ENCODE measurements at regions not wholly inside any gene's neighbourhood (a gene's known extent, or its start where the extent isn't known, plus 50 kb on each side); places are given as distances from the start of the nearest gene placed in this dataset.

GRCh38 chr2:35548171-35548570 is 807.4 kb upstream of the CRIM1 start:
- Histone ChIP-seq H3K27ac (ENCODE audit: low read depth in 2 of 2, low read length in 1 of 2) (no peak overlapping the region), H3F3A (replicated peaks; ENCODE audit: insufficient read depth) (no peaks in the 10 kb centered on the region), H3K79me2 (ENCODE audit: insufficient read depth) (no peaks in the 10 kb centered on the region), H3K27me3 (ENCODE audit: insufficient read depth) (no peaks in the 10 kb centered on the region), H2AFZ (ENCODE audit: low read depth) (no peak overlapping the region), H3K4me1 (ENCODE audit: control insufficient read depth in 1 of 2, insufficient read depth in 2 of 2, low read depth in 1 of 2, low read length in 1 of 2) (no peaks in the 10 kb centered on the region), H3K36me3 (replicated peaks in 1 of 2; ENCODE audit: control insufficient read depth in 1 of 2, insufficient read depth in 2 of 2, low read length in 1 of 2) (no peaks in the 10 kb centered on the region), H3K9me3 (no peaks in the 10 kb centered on the region), H4K20me1 (ENCODE audit: insufficient read depth) (no peaks in the 10 kb centered on the region), H3K4me3 (ENCODE audit: low read depth in 2 of 2, low read length in 1 of 2) (no peak overlapping the region), H3K9me2 (no peaks in the 10 kb centered on the region), H3K9ac (no peak overlapping the region), H3K4me2 (no peak overlapping the region)
- 3% methylated on average over 1 of the region's 1 CpG for WGBS (ENCODE audit: low lambda C conversion rate)
- DNase-seq, result no peak
- CTCF ChIA-PET, result no interaction called here
- no peak for TF ChIP-seq EP300 (IDR thresholded peaks at IDR 0.05; ENCODE audit: borderline replicate concordance in 1 of 2, low read depth in 1 of 2, low read length in 1 of 2)
- TF ChIP-seq TEAD4 (IDR thresholded peaks at IDR 0.05; ENCODE audit: borderline replicate concordance, insufficient read depth), result no peak
- no peak for TF ChIP-seq GABPA (IDR thresholded peaks at IDR 0.05; ENCODE audit: low read depth)
- TF ChIP-seq CHD2 (IDR thresholded peaks at IDR 0.05; ENCODE audit: low read length, partially characterized antibody), result no peak
- TF ChIP-seq EZH2phosphoT487 (IDR thresholded peaks at IDR 0.05; ENCODE audit: borderline replicate concordance, low read depth), result no peak
- TF ChIP-seq TAF1 (IDR thresholded peaks at IDR 0.05; ENCODE audit: borderline replicate concordance, low read depth, low read length), result no peak
- TF ChIP-seq USF1 (IDR thresholded peaks at IDR 0.05; ENCODE audit: borderline replicate concordance, low read depth), result no peak
- no peak for TF ChIP-seq CTCF (IDR thresholded peaks at IDR 0.05)
- TF ChIP-seq, protein P1, sequence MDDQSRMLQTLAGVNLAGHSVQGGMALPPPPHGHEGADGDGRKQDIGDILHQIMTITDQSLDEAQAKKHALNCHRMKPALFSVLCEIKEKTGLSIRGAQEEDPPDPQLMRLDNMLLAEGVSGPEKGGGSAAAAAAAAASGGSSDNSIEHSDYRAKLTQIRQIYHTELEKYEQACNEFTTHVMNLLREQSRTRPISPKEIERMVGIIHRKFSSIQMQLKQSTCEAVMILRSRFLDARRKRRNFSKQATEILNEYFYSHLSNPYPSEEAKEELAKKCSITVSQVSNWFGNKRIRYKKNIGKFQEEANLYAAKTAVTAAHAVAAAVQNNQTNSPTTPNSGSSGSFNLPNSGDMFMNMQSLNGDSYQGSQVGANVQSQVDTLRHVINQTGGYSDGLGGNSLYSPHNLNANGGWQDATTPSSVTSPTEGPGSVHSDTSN (IDR thresholded peaks at IDR 0.05), result no peak
- TF ChIP-seq NFIC (IDR thresholded peaks at IDR 0.05; ENCODE audit: borderline replicate concordance), result no peak
- no peak for TF ChIP-seq FOSL2 (IDR thresholded peaks at IDR 0.05; ENCODE audit: borderline replicate concordance, low read depth)
- TF ChIP-seq MAX (IDR thresholded peaks at IDR 0.05; ENCODE audit: low read depth), result no peak
- TF ChIP-seq SMC3 (IDR thresholded peaks at IDR 0.05; ENCODE audit: low read depth, low read length), result no peak
- no peak for TF ChIP-seq YY1 (IDR thresholded peaks at IDR 0.05; ENCODE audit: low read depth)
- no peak for TF ChIP-seq RXRA (IDR thresholded peaks at IDR 0.05; ENCODE audit: borderline replicate concordance, low read depth)
- POLR2A ChIA-PET, result no interaction called here

DNA sequence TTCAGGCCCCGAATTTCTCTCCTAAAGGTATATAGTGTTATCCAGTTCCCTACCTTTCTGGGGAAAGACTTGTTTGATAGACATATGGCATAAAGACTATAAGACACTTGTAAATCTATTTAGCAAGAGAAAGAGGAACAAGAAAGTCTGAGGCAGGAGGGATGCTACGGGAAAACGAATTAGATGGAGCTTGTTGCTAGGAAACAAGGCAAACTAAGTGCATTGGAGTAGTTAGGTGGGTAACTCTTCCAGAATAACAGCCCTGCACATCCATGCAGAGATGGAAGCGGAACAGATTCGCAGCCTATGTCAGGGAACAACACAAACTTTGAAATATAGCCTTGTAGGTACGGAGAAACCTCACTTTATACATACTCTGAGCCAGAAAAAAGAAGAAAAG is 810.3 kb upstream of the CRIM1 start:
- H3F3A ChIP-seq (replicated peaks; ENCODE audit: insufficient read depth), result no peaks in the 10 kb centered on the region
- H3K4me2 ChIP-seq, result no peak overlapping the region
- H3K27me3 ChIP-seq (ENCODE audit: insufficient read depth), result no peaks in the 10 kb centered on the region
- WGBS (ENCODE audit: low lambda C conversion rate), result under 1% methylated on average over 6 of the region's 6 CpGs
- no peak for DNase-seq
- no peak overlapping the region for H3K9ac ChIP-seq
- ChIA-PET CTCF (no interaction called here), POLR2A (no interaction called here)
- H3K79me2 ChIP-seq (ENCODE audit: insufficient read depth), result no peaks in the 10 kb centered on the region
- H2AFZ ChIP-seq (ENCODE audit: low read depth), result no peak overlapping the region
- H3K4me1 ChIP-seq (ENCODE audit: control insufficient read depth in 1 of 2, insufficient read depth in 2 of 2, low read depth in 1 of 2, low read length in 1 of 2), result no peaks in the 10 kb centered on the region
- H3K9me2 ChIP-seq, result 0 out of 2 replicates have a peak, but pooled peaks cover 4% of the 10 kb centered on the region
- no peaks in the 10 kb centered on the region for H3K36me3 ChIP-seq (replicated peaks in 1 of 2; ENCODE audit: control insufficient read depth in 1 of 2, insufficient read depth in 2 of 2, low read length in 1 of 2)
- no peak overlapping the region for H3K27ac ChIP-seq (ENCODE audit: low read depth in 2 of 2, low read length in 1 of 2)
- TF ChIP-seq TAF1 (IDR thresholded peaks at IDR 0.05; ENCODE audit: borderline replicate concordance, low read depth, low read length) (no peak), EZH2phosphoT487 (IDR thresholded peaks at IDR 0.05; ENCODE audit: borderline replicate concordance, low read depth) (no peak), ELF1 (IDR thresholded peaks at IDR 0.05) (no peak), NFIC (IDR thresholded peaks at IDR 0.05; ENCODE audit: borderline replicate concordance) (no peak), SMC3 (IDR thresholded peaks at IDR 0.05; ENCODE audit: low read depth, low read length) (no peak), CHD2 (IDR thresholded peaks at IDR 0.05; ENCODE audit: low read length, partially characterized antibody) (no peak), USF1 (IDR thresholded peaks at IDR 0.05; ENCODE audit: borderline replicate concordance, low read depth) (no peak), FOXM1 (IDR thresholded peaks at IDR 0.05; ENCODE audit: low read depth) (no peak), USF2 (IDR thresholded peaks at IDR 0.05; ENCODE audit: borderline replicate concordance, low read depth, low read length) (no peak), TCF12 (IDR thresholded peaks at IDR 0.05) (no peak), FOXJ3 (CRISPR knock-in tag; IDR thresholded peaks at IDR 0.05) (no peak)
- no peak overlapping the region for H3K4me3 ChIP-seq (ENCODE audit: low read depth in 2 of 2, low read length in 1 of 2)
- no peaks in the 10 kb centered on the region for H4K20me1 ChIP-seq (ENCODE audit: insufficient read depth)
- H3K9me3 ChIP-seq, result no peaks in the 10 kb centered on the region

Data from SK-N-SH (cell line).